Activated naive CD8-positive, alpha-beta T cell (primary cell): ENCODE measurements at regions not wholly inside any gene's neighbourhood (a gene's known extent, or its start where the extent isn't known, plus 50 kb on each side); places are given as distances from the start of the nearest gene placed in this dataset.

Experiments
- H3K27ac Mint-ChIP-seq: one replicate; pipeline ENCODE4 v1.8.0; 2021; ENCODE audit warnings: mixed read lengths
- H3K27me3 Mint-ChIP-seq: one replicate; pipeline ENCODE4 v1.8.0; 2021; ENCODE audit warnings: mixed read lengths
- H3K36me3 Mint-ChIP-seq: one replicate; pipeline ENCODE4 v1.8.0; 2021; ENCODE audit warnings: mixed read lengths
- H3K4me1 Mint-ChIP-seq: one replicate; pipeline ENCODE4 v1.8.0; 2021; ENCODE audit warnings: low read depth, mixed read lengths
- H3K4me3 Mint-ChIP-seq: one replicate; pipeline ENCODE4 v1.8.0; 2021; ENCODE audit warnings: mild to moderate bottlenecking, mixed read lengths
- H3K9me3 Mint-ChIP-seq: one replicate; pipeline ENCODE4 v1.8.0; 2021; ENCODE audit warnings: low read depth, mixed read lengths

DNA sequence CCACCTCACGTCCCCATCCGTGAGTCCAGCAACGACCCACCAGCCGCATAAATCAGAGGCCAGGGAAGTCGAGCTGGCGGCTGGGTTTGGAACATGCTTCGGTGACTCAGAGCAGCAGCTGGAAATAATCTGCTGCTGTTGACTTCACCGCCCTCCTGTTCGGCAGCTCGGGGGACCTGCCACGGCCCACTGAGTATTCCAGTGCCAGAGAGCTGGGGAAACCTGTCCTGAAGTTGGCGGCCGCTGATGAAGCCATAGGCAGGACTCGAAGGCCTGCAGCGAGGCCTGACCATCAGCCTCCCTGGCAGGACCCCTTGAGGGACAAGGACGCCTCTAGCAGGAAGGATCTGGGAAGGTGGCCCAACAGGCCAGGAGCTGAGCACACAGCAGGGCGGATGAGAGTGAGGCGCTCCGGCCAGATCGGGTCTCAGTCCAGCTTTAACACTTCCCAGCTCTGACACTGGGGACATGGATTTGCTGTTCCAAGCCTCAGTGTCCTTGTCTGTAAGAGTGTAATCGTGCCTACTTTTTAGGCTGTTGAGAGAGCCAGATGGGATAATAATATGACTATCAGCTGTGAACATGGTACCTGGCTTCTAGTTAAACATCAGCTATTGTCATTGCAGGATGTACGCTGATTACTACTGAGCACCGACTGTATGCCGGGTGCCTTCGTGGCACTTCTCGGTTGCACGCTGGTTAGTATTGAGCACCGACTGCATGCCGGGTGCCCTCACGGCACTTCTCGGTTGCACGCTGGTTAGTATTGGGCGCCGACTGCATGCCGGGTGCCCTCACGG, 50.4 kb upstream of the CIBAR2 start:
- Mint-ChIP-seq H3K4me3 (no peak overlapping the region), H3K27me3 (no peaks in the 10 kb centered on the region), H3K9me3 (no peaks in the 10 kb centered on the region), H3K36me3 (no peaks in the 10 kb centered on the region), H3K27ac (no peak overlapping the region), H3K4me1 (peaks cover 8% of the 10 kb centered on the region)

DNA sequence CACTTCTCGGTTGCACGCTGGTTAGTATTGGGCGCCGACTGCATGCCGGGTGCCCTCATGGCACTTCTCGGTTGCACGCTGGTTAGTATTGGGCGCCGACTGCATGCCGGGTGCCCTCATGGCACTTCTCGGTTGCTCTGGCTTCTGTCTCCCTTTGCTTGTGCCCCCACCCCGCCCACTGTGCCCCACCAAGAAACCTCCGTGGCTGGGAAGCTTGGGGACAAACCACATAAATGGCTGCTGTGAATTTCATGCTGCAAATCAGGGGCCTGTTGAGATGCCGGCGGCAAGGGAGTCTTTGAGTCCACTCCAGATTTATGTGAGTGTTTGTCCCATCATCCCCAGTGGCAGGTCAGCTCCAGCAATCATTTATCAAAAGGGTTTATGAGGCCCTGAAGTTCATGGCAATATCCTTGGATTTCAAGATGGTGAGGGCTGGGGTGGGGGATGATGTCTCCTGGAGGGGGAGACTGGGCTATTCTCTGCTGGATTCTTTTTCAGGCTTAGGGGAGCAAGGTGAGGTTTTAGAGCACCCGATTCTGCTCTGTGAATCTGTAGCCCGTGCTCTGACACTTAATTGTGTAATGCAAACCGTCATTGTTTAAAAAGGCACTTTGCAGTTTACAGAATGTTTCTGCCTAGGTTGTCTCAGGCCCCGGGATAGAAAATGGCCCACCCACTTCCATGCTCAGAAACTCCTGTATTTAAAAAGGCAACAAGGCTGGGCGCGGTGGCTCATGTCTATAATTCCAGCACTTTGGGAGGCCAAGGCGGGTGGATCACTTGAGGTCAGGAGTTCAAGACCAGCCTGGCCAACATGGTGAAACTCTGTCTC, 51.2 kb upstream of the CIBAR2 start:
- Mint-ChIP-seq H3K4me1 (peaks cover 2% of the 10 kb centered on the region), H3K9me3 (no peaks in the 10 kb centered on the region), H3K27ac (no peak overlapping the region), H3K27me3 (peaks cover 2% of the 10 kb centered on the region), H3K4me3 (no peak overlapping the region), H3K36me3 (no peaks in the 10 kb centered on the region)

DNA sequence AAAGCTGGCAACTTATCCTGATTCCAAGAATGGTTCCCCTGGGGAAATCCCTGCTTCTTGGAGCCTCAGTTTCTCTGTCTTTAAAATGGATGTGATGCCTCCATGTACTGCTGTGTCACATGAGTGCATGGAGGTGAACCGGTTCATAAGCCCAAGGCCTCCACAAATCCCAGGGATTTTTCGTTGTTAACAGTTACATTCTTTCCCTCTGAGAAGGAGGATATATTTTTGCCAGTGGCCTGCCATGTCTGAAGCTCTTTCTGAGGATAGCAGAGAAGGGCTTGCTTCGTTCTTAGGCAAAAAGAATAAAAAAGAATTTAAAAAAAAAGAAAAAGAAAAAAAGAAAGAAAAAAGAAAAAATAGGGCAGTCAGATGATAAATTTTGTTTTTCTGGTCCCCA, 52.2 kb upstream of the CIBAR2 start:
- Mint-ChIP-seq H3K4me3 (no peak overlapping the region), H3K27ac (no peak overlapping the region), H3K4me1 (peaks cover under 1% of the 10 kb centered on the region), H3K9me3 (no peaks in the 10 kb centered on the region), H3K27me3 (peaks cover 2% of the 10 kb centered on the region), H3K36me3 (no peaks in the 10 kb centered on the region)

DNA sequence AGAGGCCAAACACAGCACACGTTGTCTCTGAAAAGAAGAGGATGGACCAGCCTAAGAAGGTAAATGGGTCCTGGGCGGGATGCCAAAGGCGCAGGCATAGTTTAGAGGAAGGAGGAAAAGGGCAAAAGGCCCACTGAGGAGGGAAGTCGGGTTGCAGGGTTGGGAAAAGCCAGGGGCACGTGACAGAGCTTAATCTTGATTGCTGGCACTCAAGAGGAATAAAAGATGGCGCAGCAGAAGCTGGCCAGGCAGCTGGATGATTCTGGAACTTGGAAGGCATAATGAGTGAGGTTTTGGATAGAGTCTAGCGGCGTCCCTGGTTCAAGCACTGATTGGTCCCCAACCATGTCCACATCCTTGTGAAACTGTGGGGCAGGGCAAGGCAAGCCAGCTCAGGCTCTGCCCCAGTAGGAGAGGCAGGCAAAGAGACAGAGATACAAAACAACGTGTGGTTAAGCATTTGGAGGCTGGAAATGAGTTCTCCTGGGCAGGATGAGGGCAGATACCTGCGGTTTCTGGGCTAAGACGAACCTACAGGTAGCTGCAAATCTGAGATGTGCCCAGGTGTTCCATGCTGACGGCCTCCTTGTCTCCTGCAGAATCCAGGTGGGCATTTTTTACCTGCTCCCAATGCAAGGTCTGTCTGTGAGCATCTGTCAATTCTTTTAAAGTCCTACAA, 52.7 kb upstream of the CIBAR2 start:
- Mint-ChIP-seq H3K4me3 (no peak overlapping the region), H3K36me3 (no peaks in the 10 kb centered on the region), H3K27ac (no peak overlapping the region), H3K9me3 (no peaks in the 10 kb centered on the region), H3K27me3 (peaks cover 2% of the 10 kb centered on the region), H3K4me1 (no peaks in the 10 kb centered on the region)

DNA sequence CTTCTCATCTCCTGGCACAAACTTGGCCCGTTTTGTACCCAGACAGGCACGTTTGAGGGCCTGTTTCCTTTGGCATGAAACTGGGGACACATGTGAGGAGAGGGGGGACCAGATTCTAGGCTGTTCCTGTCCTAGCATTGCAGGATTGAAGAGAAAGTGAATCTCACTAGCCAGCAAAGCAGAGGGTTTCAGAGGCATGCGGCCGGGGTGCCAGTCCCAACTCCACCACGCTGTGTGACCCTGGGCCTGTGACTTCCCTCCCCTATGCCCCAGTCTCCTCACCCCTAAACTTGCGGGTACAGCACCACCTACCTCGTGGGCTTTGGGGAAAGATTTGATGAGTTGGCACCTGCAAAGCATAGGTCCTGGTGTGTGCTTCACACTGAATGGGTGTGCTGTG, 53.5 kb upstream of the CIBAR2 start:
- no peak overlapping the region for H3K4me3 Mint-ChIP-seq
- H3K4me1 Mint-ChIP-seq = no peaks in the 10 kb centered on the region
- peaks cover 2% of the 10 kb centered on the region for H3K27me3 Mint-ChIP-seq
- H3K9me3 Mint-ChIP-seq = no peaks in the 10 kb centered on the region
- no peaks in the 10 kb centered on the region for H3K36me3 Mint-ChIP-seq
- H3K27ac Mint-ChIP-seq = no peak overlapping the region

DNA sequence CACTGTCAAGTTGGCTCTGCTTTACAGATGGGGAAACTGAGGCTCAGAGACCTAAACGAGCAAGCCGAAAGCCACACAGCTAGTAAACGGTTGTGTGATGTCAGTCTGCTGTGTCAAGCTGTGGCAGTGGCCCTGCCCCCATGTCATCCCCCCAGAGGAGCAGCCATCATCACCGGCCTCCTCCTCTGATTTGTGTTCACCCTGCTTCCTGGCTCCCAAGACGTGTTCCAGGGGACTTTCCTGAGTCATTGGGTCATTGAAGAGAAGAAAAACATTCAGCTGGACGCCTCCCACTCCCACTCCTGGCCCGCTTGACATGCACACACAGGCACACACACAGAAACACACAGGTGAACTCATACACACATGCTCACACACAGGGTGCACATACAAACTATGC, 54.0 kb upstream of the CIBAR2 start:
- Mint-ChIP-seq H3K27me3 (peaks cover 3% of the 10 kb centered on the region), H3K36me3 (no peaks in the 10 kb centered on the region), H3K4me3 (no peak overlapping the region), H3K9me3 (no peaks in the 10 kb centered on the region), H3K27ac (no peak overlapping the region), H3K4me1 (peaks cover under 1% of the 10 kb centered on the region)

DNA sequence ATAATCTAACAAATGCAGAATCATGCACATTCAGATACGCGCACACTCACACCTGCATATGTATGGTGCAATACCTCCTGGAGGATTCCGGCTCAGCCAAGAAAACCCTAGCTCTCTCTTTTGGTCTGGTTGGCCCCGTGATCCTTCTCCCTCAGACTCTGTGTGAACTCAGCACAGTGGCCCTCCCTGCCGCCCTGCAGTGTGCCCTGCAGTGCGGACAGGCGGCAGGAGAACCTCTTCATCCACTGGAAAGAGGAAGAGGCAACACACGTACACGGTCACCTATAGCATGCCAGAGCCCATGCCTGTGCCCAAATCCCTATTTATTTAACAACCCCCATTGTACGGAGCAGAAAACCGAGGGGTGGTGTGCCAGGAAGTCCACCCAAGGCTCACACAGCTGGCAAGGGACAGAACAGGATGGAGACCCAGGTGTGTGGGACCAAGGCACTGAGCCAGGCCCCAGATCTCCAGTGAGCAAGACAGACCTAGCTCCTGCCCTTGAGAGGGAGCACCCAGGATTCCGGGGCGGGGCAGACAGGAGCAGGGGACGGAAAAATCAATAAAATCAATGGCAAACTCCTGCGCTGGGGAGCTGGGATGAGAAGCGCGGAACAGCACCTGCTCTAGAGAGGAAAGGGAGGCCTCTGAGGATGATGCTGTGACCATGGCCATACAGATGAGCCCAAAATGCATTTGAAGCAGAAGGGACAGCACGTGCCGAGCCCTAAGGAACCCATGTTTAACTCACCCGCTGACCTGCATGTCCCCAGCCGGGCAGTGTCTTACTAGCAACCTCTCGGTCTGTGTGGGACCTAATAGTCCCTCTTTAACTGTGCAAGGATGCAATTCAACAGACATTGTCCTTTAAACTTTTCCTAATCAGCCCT, 54.7 kb upstream of the CIBAR2 start:
- H3K9me3 Mint-ChIP-seq = no peaks in the 10 kb centered on the region
- peaks cover 2% of the 10 kb centered on the region for H3K4me1 Mint-ChIP-seq
- H3K4me3 Mint-ChIP-seq = no peak overlapping the region
- no peaks in the 10 kb centered on the region for H3K36me3 Mint-ChIP-seq
- H3K27ac Mint-ChIP-seq = no peak overlapping the region
- peaks cover 10% of the 10 kb centered on the region for H3K27me3 Mint-ChIP-seq

DNA sequence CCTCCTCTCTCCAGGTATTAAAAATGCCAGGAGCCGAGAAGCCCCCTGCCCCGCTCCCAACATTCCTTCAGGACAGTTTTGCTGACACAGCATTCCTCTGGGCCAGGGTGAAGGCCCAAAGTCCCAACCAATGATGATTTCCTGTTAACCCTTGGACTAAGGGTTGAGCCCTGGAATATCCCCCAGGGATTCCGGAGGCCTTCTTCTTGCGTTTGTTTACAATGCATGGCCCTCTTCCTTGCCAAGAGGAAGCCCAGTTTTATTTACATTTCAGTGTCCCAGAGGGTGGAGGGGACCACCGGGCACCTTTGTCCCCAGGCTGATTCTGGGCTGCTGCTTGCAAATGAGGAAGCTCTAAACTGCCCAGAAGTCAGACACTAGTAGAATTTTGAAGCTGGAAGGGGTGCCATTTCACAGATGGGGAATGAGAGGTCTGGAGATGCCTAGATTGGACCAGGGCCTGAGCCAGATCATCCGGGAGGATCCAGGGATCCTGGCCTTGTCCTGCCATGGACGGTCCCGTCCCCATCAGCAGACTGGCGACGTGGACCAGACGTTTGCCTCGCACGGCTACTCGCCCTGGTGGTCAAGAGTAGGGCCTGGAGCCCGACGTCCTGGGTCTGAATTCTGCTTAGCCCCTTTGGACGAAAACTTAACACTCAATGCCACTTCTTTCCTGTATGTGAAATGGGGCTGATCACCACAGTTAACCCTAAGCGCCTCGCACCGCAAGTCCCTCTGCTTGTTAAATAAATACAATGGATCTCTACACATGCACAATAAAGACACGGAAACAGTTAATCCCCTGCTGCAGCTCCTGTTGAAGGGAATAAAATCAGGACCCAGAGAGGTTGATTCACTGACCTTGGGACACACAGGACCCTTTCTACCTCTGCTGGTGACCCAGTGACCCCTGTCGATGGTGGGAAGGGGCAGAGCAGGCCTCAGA, 55.6 kb upstream of the CIBAR2 start:
- Mint-ChIP-seq H3K27ac (no peak overlapping the region), H3K4me1 (peaks cover 2% of the 10 kb centered on the region), H3K4me3 (peak overlapping the region; percentile 62), H3K36me3 (no peaks in the 10 kb centered on the region), H3K9me3 (no peaks in the 10 kb centered on the region), H3K27me3 (peaks cover 17% of the 10 kb centered on the region)

DNA sequence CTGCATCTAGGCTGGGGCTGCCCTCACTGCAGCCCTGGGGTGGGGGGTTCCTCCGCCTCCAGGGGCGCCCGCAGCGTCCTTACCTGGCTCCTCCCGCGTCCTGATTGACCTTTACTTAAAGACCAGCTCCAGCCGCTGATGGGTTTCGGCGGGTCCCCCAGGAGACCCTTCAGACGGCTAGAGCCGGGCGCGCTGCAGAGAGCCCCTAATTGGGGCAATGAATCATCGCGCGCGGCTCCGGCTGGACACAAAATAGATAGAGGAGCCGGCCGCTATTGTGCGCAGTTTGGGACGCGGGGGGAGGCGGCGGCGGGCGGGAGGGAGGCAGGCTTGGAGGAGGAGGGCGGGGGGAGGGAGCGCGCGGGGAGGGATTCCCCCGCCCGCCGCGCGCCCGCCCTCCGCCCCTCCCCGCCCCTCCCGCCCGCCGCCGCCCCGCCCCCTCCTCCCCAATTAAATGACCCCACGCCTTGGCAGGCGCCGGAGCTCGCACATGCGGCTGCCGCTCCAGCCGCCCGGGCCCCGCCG, 56.5 kb upstream of the CIBAR2 start:
- Mint-ChIP-seq H3K4me1 (peaks cover 2% of the 10 kb centered on the region), H3K36me3 (no peaks in the 10 kb centered on the region), H3K27me3 (peaks cover 19% of the 10 kb centered on the region), H3K27ac (no peak overlapping the region), H3K9me3 (no peaks in the 10 kb centered on the region), H3K4me3 (peak overlapping the region; percentile 62)

DNA sequence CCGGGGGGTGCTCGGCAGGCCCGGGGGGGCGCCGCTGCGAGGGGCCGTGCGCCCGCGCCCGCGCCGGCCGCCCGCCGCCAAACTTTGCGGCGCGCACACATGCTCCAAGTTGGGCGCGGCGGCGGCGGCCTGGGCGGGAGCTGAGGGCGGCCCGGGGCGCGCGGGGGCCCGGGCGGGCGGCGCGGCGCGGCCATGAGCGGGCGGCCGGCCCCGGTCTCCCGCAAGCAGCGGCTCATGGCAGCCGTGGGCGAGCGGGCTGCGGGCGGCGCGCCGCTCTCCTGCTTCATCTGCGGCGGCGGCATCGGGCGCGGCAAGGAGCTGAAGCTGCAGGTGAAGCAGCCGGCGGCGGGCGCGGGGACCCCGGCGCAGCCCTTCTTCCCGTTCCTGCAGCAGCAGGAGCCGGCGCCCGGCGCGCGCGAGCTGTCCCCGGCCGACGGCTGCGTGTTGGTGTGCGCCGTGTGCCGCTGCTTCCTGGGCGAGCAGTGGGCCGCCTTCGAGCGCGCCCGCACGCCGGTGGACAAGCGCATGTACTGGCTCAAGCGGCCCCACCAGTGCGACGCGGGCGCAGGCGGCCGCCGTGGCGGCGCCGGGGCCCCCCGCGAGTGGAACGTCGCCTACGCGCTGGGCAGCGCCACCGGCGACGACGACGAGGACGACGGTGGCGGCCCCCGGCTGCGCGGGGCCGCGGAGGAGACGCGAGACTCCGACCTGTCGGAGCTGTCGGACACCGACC, 57.2 kb upstream of the CIBAR2 start:
- H3K27ac Mint-ChIP-seq = no peak overlapping the region
- H3K27me3 Mint-ChIP-seq = peaks cover 19% of the 10 kb centered on the region
- peaks cover 2% of the 10 kb centered on the region for H3K4me1 Mint-ChIP-seq
- no peak overlapping the region for H3K4me3 Mint-ChIP-seq
- no peaks in the 10 kb centered on the region for H3K36me3 Mint-ChIP-seq
- H3K9me3 Mint-ChIP-seq = no peaks in the 10 kb centered on the region

DNA sequence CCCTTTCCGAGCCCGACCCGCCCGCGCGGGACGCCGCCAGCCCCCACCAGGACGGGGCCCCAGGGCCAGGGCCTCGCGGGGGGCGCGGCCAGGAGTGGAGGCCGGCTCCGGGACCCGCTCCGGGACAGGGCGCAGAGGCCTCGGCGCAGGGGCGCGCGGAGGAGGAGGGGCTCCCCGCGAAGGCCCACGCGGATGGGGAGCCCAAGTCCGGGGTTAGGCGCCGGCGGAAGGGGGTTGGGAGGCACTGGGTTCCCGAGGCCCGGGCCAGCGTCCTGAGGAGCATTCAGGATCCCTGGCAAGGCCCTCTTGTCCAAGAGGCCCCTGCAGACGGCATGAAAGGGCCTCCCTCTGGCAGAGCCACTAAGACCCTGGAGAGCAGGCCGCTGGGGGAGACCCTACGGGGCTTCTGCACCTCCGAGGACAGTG, 57.8 kb upstream of the CIBAR2 start:
- Mint-ChIP-seq H3K4me1 (peaks cover 2% of the 10 kb centered on the region), H3K4me3 (no peak overlapping the region), H3K27me3 (peaks cover 19% of the 10 kb centered on the region), H3K27ac (no peak overlapping the region), H3K9me3 (no peaks in the 10 kb centered on the region), H3K36me3 (no peaks in the 10 kb centered on the region)

DNA sequence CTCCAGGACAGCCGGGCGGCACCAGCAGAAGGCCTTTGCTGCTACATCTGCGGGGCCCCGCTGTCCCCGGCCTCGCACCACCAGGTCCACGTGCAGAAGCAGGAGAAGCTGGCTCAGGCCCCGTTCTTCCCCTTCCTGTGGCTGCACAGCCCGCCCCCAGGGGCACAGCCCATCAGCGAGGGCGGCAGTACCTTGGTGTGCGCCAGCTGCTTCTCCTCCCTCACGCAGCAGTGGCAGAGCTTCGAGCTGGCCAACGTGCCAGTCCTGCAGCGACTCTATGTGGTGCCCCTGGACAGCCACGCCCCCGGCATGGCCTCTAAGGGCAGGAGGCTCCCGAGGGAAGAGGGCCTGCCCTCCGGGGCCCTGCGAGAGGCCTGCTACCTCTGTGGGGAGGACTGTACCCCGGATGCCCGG, 58.3 kb upstream of the CIBAR2 start:
- no peak overlapping the region for H3K27ac Mint-ChIP-seq
- H3K27me3 Mint-ChIP-seq = peaks cover 19% of the 10 kb centered on the region
- H3K36me3 Mint-ChIP-seq = no peaks in the 10 kb centered on the region
- no peaks in the 10 kb centered on the region for H3K9me3 Mint-ChIP-seq
- H3K4me1 Mint-ChIP-seq = peaks cover 2% of the 10 kb centered on the region
- H3K4me3 Mint-ChIP-seq = peak overlapping the region; percentile 46
